ENCODE measurements at regions not wholly inside any gene's neighbourhood (a gene's known extent, or its start where the extent isn't known, plus 50 kb on each side); places are given as distances from the start of the nearest gene placed in this dataset.
"Not testable (repeated sequence)": the region's sequence is repeated elsewhere in the genome, so short reads cannot be mapped to it uniquely, and the experiment has no call there.

- DNase-seq (ENCODE audit: low spot score) = no peak
- in situ Hi-C loops (cut with HindIII; ENCODE audit: low sequenced_read_pairs) = no loop called here
Observed at GRCh38 chr16:86951041-86951822, 366.0 kb downstream of the C16orf95 start.

GRCh38 chr16:86951831-86952598 is 365.2 kb downstream of the C16orf95 start:
- no peak for DNase-seq (ENCODE audit: low spot score)
- in situ Hi-C loops (cut with HindIII; ENCODE audit: low sequenced_read_pairs) = no loop called here

- DNase-seq (ENCODE audit: low spot score) = no peak
- in situ Hi-C loops (cut with HindIII; ENCODE audit: low sequenced_read_pairs) = no loop called here
Observed at GRCh38 chr16:86952769-86953168, 364.4 kb downstream of the C16orf95 start.

GRCh38 chr16:86953631-86954391 is 363.4 kb downstream of the C16orf95 start:
- in situ Hi-C loops (cut with HindIII; ENCODE audit: low sequenced_read_pairs) = no loop called here
- DNase-seq (ENCODE audit: low spot score) = no peak

- in situ Hi-C loops (cut with HindIII; ENCODE audit: low sequenced_read_pairs) = no loop called here
- DNase-seq (ENCODE audit: low spot score) = no peak
Observed at GRCh38 chr16:86955136-86955855, 361.9 kb downstream of the C16orf95 start.

GRCh38 chr16:86956437-86956836 is 360.8 kb downstream of the C16orf95 start:
- in situ Hi-C loops (cut with HindIII; ENCODE audit: low sequenced_read_pairs) = no loop called here
- no peak for DNase-seq (ENCODE audit: low spot score)

GRCh38 chr16:86957662-86958198 is 359.5 kb downstream of the C16orf95 start:
- in situ Hi-C loops (cut with HindIII; ENCODE audit: low sequenced_read_pairs); DNase-seq (ENCODE audit: low spot score): not testable (repeated sequence)

GRCh38 chr16:86958423-86958822 is 358.8 kb downstream of the C16orf95 start:
- in situ Hi-C loops (cut with HindIII; ENCODE audit: low sequenced_read_pairs) = no loop called here
- DNase-seq (ENCODE audit: low spot score) = no peak

GRCh38 chr16:86959091-86959651 is 358.0 kb downstream of the C16orf95 start:
- in situ Hi-C loops (cut with HindIII; ENCODE audit: low sequenced_read_pairs) = no loop called here
- DNase-seq (ENCODE audit: low spot score) = no peak

- no peak for DNase-seq (ENCODE audit: low spot score)
- in situ Hi-C loops (cut with HindIII; ENCODE audit: low sequenced_read_pairs) = no loop called here
Observed at GRCh38 chr16:86959729-86960128, 357.5 kb downstream of the C16orf95 start.

- in situ Hi-C loops (cut with HindIII; ENCODE audit: low sequenced_read_pairs) = no loop called here
- DNase-seq (ENCODE audit: low spot score) = no peak
Observed at GRCh38 chr16:86960266-86960665, 356.9 kb downstream of the C16orf95 start.

- in situ Hi-C loops (cut with HindIII; ENCODE audit: low sequenced_read_pairs) = no loop called here
- DNase-seq (ENCODE audit: low spot score) = peak; percentile 14
Observed at GRCh38 chr16:86961171-86961601, 356.0 kb downstream of the C16orf95 start.

GRCh38 chr16:86962259-86962658 is 354.9 kb downstream of the C16orf95 start:
- in situ Hi-C loops (cut with HindIII; ENCODE audit: low sequenced_read_pairs) = no loop called here
- no peak for DNase-seq (ENCODE audit: low spot score)

GRCh38 chr16:86962913-86963312 is 354.3 kb downstream of the C16orf95 start:
- in situ Hi-C loops (cut with HindIII; ENCODE audit: low sequenced_read_pairs) = no loop called here
- no peak for DNase-seq (ENCODE audit: low spot score)

GRCh38 chr16:86963600-86964575 is 353.3 kb downstream of the C16orf95 start:
- no peak for DNase-seq (ENCODE audit: low spot score)
- in situ Hi-C loops (cut with HindIII; ENCODE audit: low sequenced_read_pairs) = no loop called here

GRCh38 chr16:86964796-86965241 is 352.4 kb downstream of the C16orf95 start:
- in situ Hi-C loops (cut with HindIII; ENCODE audit: low sequenced_read_pairs) = no loop called here
- no peak for DNase-seq (ENCODE audit: low spot score)

GRCh38 chr16:86965331-86965730 is 351.9 kb downstream of the C16orf95 start:
- in situ Hi-C loops (cut with HindIII; ENCODE audit: low sequenced_read_pairs) = no loop called here
- no peak for DNase-seq (ENCODE audit: low spot score)

Data from G401 (cell line).